Adrenal gland (tissue), 9 donors: ENCODE measurements at regions not wholly inside any gene's neighbourhood (a gene's known extent, or its start where the extent isn't known, plus 50 kb on each side); places are given as distances from the start of the nearest gene placed in this dataset.

ENCODE experiments used
- DNase-seq, 7 donors: peaks; one replicate each; pipeline ENCODE4 v3.0.0-alpha.2; 2019 to 2020
- H3K27ac ChIP-seq, 5 donors: fragments of 200-600 bp; sonication (generic) in 4 of 5; 1 replicate in 3 of 5; 2 replicates in 2 of 5; pipeline versions ENCODE4 v1.5.1 to v1.8.0; 2016 to 2020; ENCODE audit warnings: mild to moderate bottlenecking in 1 of 5
- H3K27me3 ChIP-seq: fragments of 200-600 bp; 2 replicates; pipeline ENCODE4 v1.8.0; 2021
- H3K36me3 ChIP-seq, 2 donors: fragments of 200-600 bp; replicated peaks in 1 of 2; 1 replicate in 1 of 2; 2 replicates in 1 of 2; pipeline versions ENCODE4 v1.5.1 to v1.8.0; 2018 to 2022
- H3K4me1 ChIP-seq, 2 donors: fragments of 200-600 bp; replicated peaks in 1 of 2; 1 replicate in 1 of 2; 2 replicates in 1 of 2; pipeline versions ENCODE4 v1.5.1 to v1.8.0; 2018 to 2021
- H3K4me3 ChIP-seq, 4 donors: fragments of 200-600 bp; sonication (generic) in 3 of 4; one replicate each; pipeline ENCODE4 v1.5.1; 2016 to 2018
- H3K9me3 ChIP-seq, 3 donors: fragments of 200-600 bp; sonication (generic) in 1 of 3; replicated peaks in 1 of 3; 1 replicate in 2 of 3; 2 replicates in 1 of 3; pipeline versions ENCODE4 v1.5.1 to v1.8.0; 2016 to 2021
- POLR2A ChIP-seq, 2 donors: fragments of 450-650 bp; IDR thresholded peaks; one replicate each; pipeline ENCODE4 v1.6.1; 2017; ENCODE audit warnings: antibody characterized with exemption in 2 of 2, mild to moderate bottlenecking in 2 of 2, moderate library complexity in 1 of 2
- WGBS, 4 donors: extraction: QIAGEN DNeasy Blood & Tissue Kit in 2 of 4; methylation state at CpG; one replicate each; pipeline versions ENCODE4 v1.1.5 to v1.1.7; 2013 to 2017; 5-methylcytosine and 5-hydroxymethylcytosine counted together
- intact Hi-C, 2 donors: fragments of 100-400 bp; cut with DNase I; formaldehyde crosslinking; loops; one replicate each; pipeline versions ENCODE4 v1.14.1 to v1.15.0; 2022 to 2023
- TF ChIP-seq, protein P1 (sequence below), 6 experiments: fragments of 450-650 bp in 4 of 6; fragments of 200-600 bp in 2 of 6; sonication (generic) in 1 of 6; IDR thresholded peaks; 1 replicate in 5 of 6; 2 replicates in 1 of 6; pipeline versions ENCODE4 v1.5.1 to v1.8.0; 2016 to 2021; ENCODE audit warnings: antibody characterized with exemption in 6 of 6, mild to moderate bottlenecking in 2 of 6, moderate library complexity in 1 of 6
- donor health status: healthy with polysubstance abuse.
- donor health status: Bipolar disorder and iron deficiency.
- donor health status: DM: yes; HTN: yes; CAD: no.
- donor health status: DM: no; HTN: no; CAD: no.
- donor health status: DM: no; HTN: no; CAD: no.

DNA sequence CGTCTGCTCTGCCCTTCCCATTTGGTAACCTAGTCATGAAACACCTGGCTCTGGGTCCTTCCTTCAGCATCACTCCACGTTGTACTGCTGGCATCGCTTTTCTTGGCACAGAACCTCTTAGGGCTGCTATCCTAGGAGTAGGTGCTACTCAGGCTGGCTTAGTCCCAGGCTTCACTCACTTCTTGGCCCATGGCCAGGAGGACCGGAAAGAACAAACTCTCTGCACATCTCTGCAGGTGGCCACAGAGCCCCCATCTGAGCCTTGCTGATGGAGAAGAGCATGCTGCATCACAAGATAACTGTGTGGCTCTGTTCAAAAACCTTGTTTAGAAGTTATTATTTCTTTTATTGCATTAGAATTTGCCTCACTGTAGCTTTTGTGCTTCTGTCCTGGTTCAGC is 447.2 kb upstream of the TNP1 start:
- no peak for DNase-seq

GRCh38 chr2:217305882-217306281 is 446.0 kb upstream of the TNP1 start:
- H3K9me3 ChIP-seq, result no peaks in the 10 kb centered on the region
- no peak overlapping the region for H3K4me3 ChIP-seq
- 75 to 97% (median 96%) methylated on average over 3 of the region's 3 CpGs for WGBS, 4 donors
- H3K36me3 ChIP-seq, result no peaks in the 10 kb centered on the region
- TF ChIP-seq, protein P1, sequence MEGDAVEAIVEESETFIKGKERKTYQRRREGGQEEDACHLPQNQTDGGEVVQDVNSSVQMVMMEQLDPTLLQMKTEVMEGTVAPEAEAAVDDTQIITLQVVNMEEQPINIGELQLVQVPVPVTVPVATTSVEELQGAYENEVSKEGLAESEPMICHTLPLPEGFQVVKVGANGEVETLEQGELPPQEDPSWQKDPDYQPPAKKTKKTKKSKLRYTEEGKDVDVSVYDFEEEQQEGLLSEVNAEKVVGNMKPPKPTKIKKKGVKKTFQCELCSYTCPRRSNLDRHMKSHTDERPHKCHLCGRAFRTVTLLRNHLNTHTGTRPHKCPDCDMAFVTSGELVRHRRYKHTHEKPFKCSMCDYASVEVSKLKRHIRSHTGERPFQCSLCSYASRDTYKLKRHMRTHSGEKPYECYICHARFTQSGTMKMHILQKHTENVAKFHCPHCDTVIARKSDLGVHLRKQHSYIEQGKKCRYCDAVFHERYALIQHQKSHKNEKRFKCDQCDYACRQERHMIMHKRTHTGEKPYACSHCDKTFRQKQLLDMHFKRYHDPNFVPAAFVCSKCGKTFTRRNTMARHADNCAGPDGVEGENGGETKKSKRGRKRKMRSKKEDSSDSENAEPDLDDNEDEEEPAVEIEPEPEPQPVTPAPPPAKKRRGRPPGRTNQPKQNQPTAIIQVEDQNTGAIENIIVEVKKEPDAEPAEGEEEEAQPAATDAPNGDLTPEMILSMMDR (IDR thresholded peaks at IDR 0.05), result no peak
- TF ChIP-seq POLR2A (IDR thresholded peaks at IDR 0.05), result no peak
- H3K4me1 ChIP-seq, result no peaks in the 10 kb centered on the region
- DNase-seq, result no peak
- no peaks in the 10 kb centered on the region for H3K27me3 ChIP-seq
- intact Hi-C loops, result no loop called here
- H3K27ac ChIP-seq, result no peak overlapping the region

More for the DNA sequence above, 447.2 kb upstream of the TNP1 start:
- 68 to 75% (median 73%) methylated on average over 4 of the region's 4 CpGs for WGBS, 4 donors
- TF ChIP-seq, protein P1 (IDR thresholded peaks at IDR 0.05), result no peak
- no peak for TF ChIP-seq POLR2A (IDR thresholded peaks at IDR 0.05)
- no peaks in the 10 kb centered on the region for H3K9me3 ChIP-seq
- intact Hi-C loops, result no loop called here
- H3K27me3 ChIP-seq, result no peaks in the 10 kb centered on the region
- H3K4me1 ChIP-seq, result no peaks in the 10 kb centered on the region
- H3K27ac ChIP-seq, result no peak overlapping the region
- H3K4me3 ChIP-seq, result no peak overlapping the region
- no peaks in the 10 kb centered on the region for H3K36me3 ChIP-seq

- no peaks in the 10 kb centered on the region for H3K9me3 ChIP-seq
- DNase-seq, result no peak
- intact Hi-C loops, result no loop called here
- no peak overlapping the region for H3K27ac ChIP-seq
- H3K27me3 ChIP-seq, result no peaks in the 10 kb centered on the region
- H3K4me3 ChIP-seq, result no peak overlapping the region
- TF ChIP-seq, protein P1 (IDR thresholded peaks at IDR 0.05), result no peak
- TF ChIP-seq POLR2A (IDR thresholded peaks at IDR 0.05), result no peak
- no peaks in the 10 kb centered on the region for H3K36me3 ChIP-seq
- no peaks in the 10 kb centered on the region for H3K4me1 ChIP-seq
These were observed 444.7 kb upstream of the TNP1 start for GRCh38 chr2:217304582-217304981.

GRCh38 chr2:217302856-217303255 is 443.0 kb upstream of the TNP1 start:
- H3K36me3 ChIP-seq, result no peaks in the 10 kb centered on the region
- intact Hi-C loops, result no loop called here
- no peaks in the 10 kb centered on the region for H3K4me1 ChIP-seq
- DNase-seq, result no peak
- 91 to 97% (median 94%) methylated on average over 3 of the region's 3 CpGs for WGBS, 4 donors
- no peaks in the 10 kb centered on the region for H3K27me3 ChIP-seq
- H3K4me3 ChIP-seq, result no peak overlapping the region
- H3K9me3 ChIP-seq, result no peaks in the 10 kb centered on the region
- H3K27ac ChIP-seq, result no peak overlapping the region
- TF ChIP-seq, protein P1 (IDR thresholded peaks at IDR 0.05), result no peak
- no peak for TF ChIP-seq POLR2A (IDR thresholded peaks at IDR 0.05)
